ENCODE measurements at regions not wholly inside any gene's neighbourhood (a gene's known extent, or its start where the extent isn't known, plus 50 kb on each side); places are given as distances from the start of the nearest gene placed in this dataset.

DNA sequence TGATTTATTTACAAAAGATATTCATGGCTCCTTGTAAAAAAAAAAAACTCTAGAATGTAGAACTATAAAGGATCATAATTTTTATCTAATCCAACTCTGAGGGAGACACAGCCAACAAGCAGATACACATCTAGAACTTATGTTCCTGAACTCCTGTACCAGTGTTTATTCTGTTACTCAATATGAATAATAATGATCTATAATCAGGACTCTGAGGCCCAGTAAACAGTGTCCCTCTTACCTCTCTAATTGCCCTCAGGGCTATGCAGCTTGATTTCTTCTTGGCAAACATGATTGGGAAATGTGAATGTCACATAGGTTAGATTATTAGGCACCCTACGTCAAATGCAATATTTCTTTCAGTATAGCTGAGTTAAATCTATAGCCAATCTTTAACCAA, 391.6 kb upstream of the RPS23 start:
- TF ChIP-seq REST (IDR thresholded peaks at IDR 0.05; ENCODE audit: low read depth), result no peak
- no peak for TF ChIP-seq RAD21 (IDR thresholded peaks at IDR 0.05; ENCODE audit: low read depth)
- no peak for TF ChIP-seq POLR2A (IDR thresholded peaks at IDR 0.05; ENCODE audit: borderline replicate concordance, extremely low read depth, insufficient read depth, insufficient read length)
